ENCODE measurements at regions not wholly inside any gene's neighbourhood (a gene's known extent, or its start where the extent isn't known, plus 50 kb on each side); places are given as distances from the start of the nearest gene placed in this dataset.

GRCh38 chr6:4575714-4576113 lies 200.5 kb upstream of the CDYL start:
- Histone ChIP-seq H3K4me3 (ENCODE audit: low read depth in 2 of 2, low read length in 2 of 2) (no peak overlapping the region), H3K27me3 (ENCODE audit: control insufficient read depth, insufficient read depth, low read length) (no peaks in the 10 kb centered on the region), H3K4me1 (ENCODE audit: control insufficient read depth, insufficient read depth, low read length) (no peaks in the 10 kb centered on the region), H3K9me3 (ENCODE audit: control insufficient read depth, insufficient read depth, low read depth, low read length) (peaks cover 10% of the 10 kb centered on the region; the same call in 1 of the 2 replicates), H3K27ac (ENCODE audit: low read length) (no peak overlapping the region), H3K36me3 (ENCODE audit: control insufficient read depth, insufficient read depth, low read length) (no peaks in the 10 kb centered on the region)
- intact Hi-C loops (cut with micrococcal nuclease; ENCODE audit: unreplicated experiment), result no loop called here
- BruUV-seq (replicated peaks), result no TSS peak
- no peak for DNase-seq (ENCODE audit: low read depth, low spot score)
- ChIA-PET CTCF (no interaction called here), POLR2A (no interaction called here)
- in situ Hi-C loops (cut with HindIII; ENCODE audit: low pct_unique_long_range_greater_than_20kb, low sequenced_read_pairs), result no loop called here
- no peak for ATAC-seq
- no peak for TF ChIP-seq CTCF (IDR thresholded peaks at IDR 0.05)
- no peak for TF ChIP-seq TCF7L2 (IDR thresholded peaks at IDR 0.05; ENCODE audit: low read depth, low read length)
- TF ChIP-seq REST (IDR thresholded peaks at IDR 0.05; ENCODE audit: insufficient read depth in 1 of 2, low read depth in 2 of 2, low read length in 1 of 2), result no peak
- no peak for TF ChIP-seq POLR2AphosphoS5 (IDR thresholded peaks at IDR 0.05; ENCODE audit: low read depth, low read length)
- no peak for TF ChIP-seq SIN3A (IDR thresholded peaks at IDR 0.05; ENCODE audit: borderline replicate concordance, insufficient read depth, low read depth, low read length)

DNA sequence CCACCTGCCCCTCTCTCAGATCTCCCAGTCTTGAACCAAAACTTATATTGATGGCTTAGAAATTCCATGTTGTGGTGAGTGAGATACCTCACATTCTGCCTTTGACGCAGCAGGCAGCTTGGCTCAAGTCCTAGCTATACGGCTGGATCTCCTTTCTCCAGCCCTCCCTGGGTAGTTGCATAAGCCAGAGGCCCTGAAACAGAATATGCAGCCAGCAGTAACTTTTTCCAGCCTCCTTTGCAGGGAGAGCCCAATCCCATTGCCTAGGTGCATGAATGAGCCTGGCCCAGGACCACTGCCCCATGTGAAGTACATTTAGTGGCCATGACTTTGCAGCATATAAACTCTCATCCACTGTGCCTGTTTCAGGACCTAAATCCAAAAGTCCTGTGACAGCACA lies 202.2 kb upstream of the CDYL start:
- Histone ChIP-seq H3K4me3 (ENCODE audit: low read depth in 2 of 2, low read length in 2 of 2) (no peak overlapping the region), H3K9me3 (ENCODE audit: control insufficient read depth, insufficient read depth, low read depth, low read length) (peaks cover 11% of the 10 kb centered on the region; the same call in 1 of the 2 replicates), H3K27me3 (ENCODE audit: control insufficient read depth, insufficient read depth, low read length) (no peaks in the 10 kb centered on the region), H3K36me3 (ENCODE audit: control insufficient read depth, insufficient read depth, low read length) (no peaks in the 10 kb centered on the region), H3K4me1 (ENCODE audit: control insufficient read depth, insufficient read depth, low read length) (no peaks in the 10 kb centered on the region), H3K27ac (ENCODE audit: low read length) (no peak overlapping the region)
- ChIA-PET POLR2A (no interaction called here), CTCF (no interaction called here)
- DNase-seq (ENCODE audit: low read depth, low spot score) (no peak), ATAC-seq (no peak)
- intact Hi-C loops (cut with micrococcal nuclease; ENCODE audit: unreplicated experiment) (no loop called here), in situ Hi-C loops (cut with HindIII; ENCODE audit: low pct_unique_long_range_greater_than_20kb, low sequenced_read_pairs) (no loop called here)
- no TSS peak for BruUV-seq (replicated peaks)
- TF ChIP-seq SIN3A (IDR thresholded peaks at IDR 0.05; ENCODE audit: borderline replicate concordance, insufficient read depth, low read depth, low read length), result no peak
- TF ChIP-seq TCF7L2 (IDR thresholded peaks at IDR 0.05; ENCODE audit: low read depth, low read length), result no peak
- no peak for TF ChIP-seq REST (IDR thresholded peaks at IDR 0.05; ENCODE audit: insufficient read depth in 1 of 2, low read depth in 2 of 2, low read length in 1 of 2)
- no peak for TF ChIP-seq POLR2AphosphoS5 (IDR thresholded peaks at IDR 0.05; ENCODE audit: low read depth, low read length)
- TF ChIP-seq CTCF (IDR thresholded peaks at IDR 0.05), result no peak

Data from Panc1 (cell line).